ENCODE measurements at regions not wholly inside any gene's neighbourhood (a gene's known extent, or its start where the extent isn't known, plus 50 kb on each side); places are given as distances from the start of the nearest gene placed in this dataset.
"Not testable (repeated sequence)": the region's sequence is repeated elsewhere in the genome, so short reads cannot be mapped to it uniquely, and the experiment has no call there.

DNA sequence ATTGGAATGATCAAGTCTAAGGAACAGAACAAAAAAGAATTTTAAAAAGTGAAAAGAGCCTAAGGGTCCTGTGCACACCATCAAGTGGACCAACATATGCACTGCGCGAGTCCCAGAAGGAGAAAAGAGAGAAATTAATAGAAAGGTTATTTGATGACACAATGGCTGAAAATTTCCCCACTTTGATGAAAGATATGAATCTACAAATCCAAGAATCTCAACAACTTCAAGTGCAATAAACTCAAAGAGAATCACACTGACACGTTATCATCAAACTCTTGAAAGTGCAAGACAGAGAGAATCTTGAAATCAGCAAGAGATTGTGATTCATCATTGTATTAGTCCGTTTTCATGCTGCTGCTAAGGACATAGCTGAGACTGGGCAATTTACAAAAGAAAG, 230.8 kb downstream of the ADAMTS15 start:
- Histone ChIP-seq H3K27ac (ENCODE audit: low read depth in 1 of 2, low read length in 2 of 2) (no peak overlapping the region), H3K36me3 (ENCODE audit: control insufficient read depth in 4 of 4, insufficient read depth in 3 of 4, low read depth in 1 of 4, low read length in 3 of 4) (no peaks in the 10 kb centered on the region), H3K4me3 (ENCODE audit: low read depth in 1 of 3, low read length in 3 of 3) (no peak overlapping the region), H3K9ac (ENCODE audit: low read depth in 1 of 2, low read length in 2 of 2) (no peak overlapping the region), H3K27me3 (ENCODE audit: control insufficient read depth in 4 of 4, insufficient read depth in 4 of 4, low read length in 3 of 4) (peaks cover 0 to 7% (median under 1%) of the 10 kb centered on the region in 4 donors), H3K9me3 (ENCODE audit: control insufficient read depth in 4 of 4, low read length in 3 of 4) (peaks cover 2 to 19% (median 7%) of the 10 kb centered on the region in 4 donors), H3K4me1 (ENCODE audit: control insufficient read depth in 4 of 4, insufficient read depth in 4 of 4, low read length in 3 of 4) (no peaks in the 10 kb centered on the region)
- whole genome bisulfite sequencing, result 60% methylated on average over 4 of the region's 4 CpGs
- DNase-seq (ENCODE audit: low spot score), result no peak
- TF ChIP-seq YY1 (IDR thresholded peaks at IDR 0.05), result no peak
- TF ChIP-seq JUND (IDR thresholded peaks at IDR 0.05), result no peak
- no peak for TF ChIP-seq FOXA1 (IDR thresholded peaks at IDR 0.05)
- TF ChIP-seq, protein P1, sequence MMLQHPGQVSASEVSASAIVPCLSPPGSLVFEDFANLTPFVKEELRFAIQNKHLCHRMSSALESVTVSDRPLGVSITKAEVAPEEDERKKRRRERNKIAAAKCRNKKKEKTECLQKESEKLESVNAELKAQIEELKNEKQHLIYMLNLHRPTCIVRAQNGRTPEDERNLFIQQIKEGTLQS (IDR thresholded peaks at IDR 0.05), result no peak
- no peak for TF ChIP-seq MAX (IDR thresholded peaks at IDR 0.05)
- no peak for TF ChIP-seq TAF1 (conservative IDR thresholded peaks at IDR 0.05)
- TF ChIP-seq SP1 (IDR thresholded peaks at IDR 0.05), result no peak
- no peak for TF ChIP-seq EGR1 (IDR thresholded peaks at IDR 0.05; ENCODE audit: low read depth in 2 of 2)
- TF ChIP-seq, protein P2, sequence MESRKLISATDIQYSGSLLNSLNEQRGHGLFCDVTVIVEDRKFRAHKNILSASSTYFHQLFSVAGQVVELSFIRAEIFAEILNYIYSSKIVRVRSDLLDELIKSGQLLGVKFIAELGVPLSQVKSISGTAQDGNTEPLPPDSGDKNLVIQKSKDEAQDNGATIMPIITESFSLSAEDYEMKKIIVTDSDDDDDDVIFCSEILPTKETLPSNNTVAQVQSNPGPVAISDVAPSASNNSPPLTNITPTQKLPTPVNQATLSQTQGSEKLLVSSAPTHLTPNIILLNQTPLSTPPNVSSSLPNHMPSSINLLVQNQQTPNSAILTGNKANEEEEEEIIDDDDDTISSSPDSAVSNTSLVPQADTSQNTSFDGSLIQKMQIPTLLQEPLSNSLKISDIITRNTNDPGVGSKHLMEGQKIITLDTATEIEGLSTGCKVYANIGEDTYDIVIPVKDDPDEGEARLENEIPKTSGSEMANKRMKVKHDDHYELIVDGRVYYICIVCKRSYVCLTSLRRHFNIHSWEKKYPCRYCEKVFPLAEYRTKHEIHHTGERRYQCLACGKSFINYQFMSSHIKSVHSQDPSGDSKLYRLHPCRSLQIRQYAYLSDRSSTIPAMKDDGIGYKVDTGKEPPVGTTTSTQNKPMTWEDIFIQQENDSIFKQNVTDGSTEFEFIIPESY (IDR thresholded peaks at IDR 0.05), result no peak
- no peak for TF ChIP-seq HNF4A (conservative IDR thresholded peaks at IDR 0.05)

- not testable (repeated sequence) for H3K27me3 ChIP-seq (ENCODE audit: control insufficient read depth in 4 of 4, insufficient read depth in 4 of 4, low read length in 3 of 4); H3K36me3 ChIP-seq (ENCODE audit: control insufficient read depth in 4 of 4, insufficient read depth in 3 of 4, low read depth in 1 of 4, low read length in 3 of 4); H3K4me3 ChIP-seq (ENCODE audit: low read depth in 1 of 3, low read length in 3 of 3); H3K9ac ChIP-seq (ENCODE audit: low read depth in 1 of 2, low read length in 2 of 2); H3K4me1 ChIP-seq (ENCODE audit: control insufficient read depth in 4 of 4, insufficient read depth in 4 of 4, low read length in 3 of 4); H3K27ac ChIP-seq (ENCODE audit: low read depth in 1 of 2, low read length in 2 of 2); DNase-seq (ENCODE audit: low spot score)
- 73% methylated on average over 2 of the region's 2 CpGs for WGBS
- peaks cover 2 to 19% (median 7%) of the 10 kb centered on the region in 4 donors for H3K9me3 ChIP-seq (ENCODE audit: control insufficient read depth in 4 of 4, low read length in 3 of 4)
Measured at GRCh38 chr11:130682471-130682870, 233.8 kb downstream of the SNX19 start.

GRCh38 chr11:130689222-130689908, 226.9 kb downstream of the SNX19 start:
- Histone ChIP-seq H3K9ac (ENCODE audit: low read depth in 1 of 2, low read length in 2 of 2) (no peak overlapping the region), H3K4me1 (ENCODE audit: control insufficient read depth in 4 of 4, insufficient read depth in 4 of 4, low read length in 3 of 4) (no peaks in the 10 kb centered on the region), H3K4me3 (ENCODE audit: low read depth in 1 of 3, low read length in 3 of 3) (no peak overlapping the region), H3K27me3 (ENCODE audit: control insufficient read depth in 4 of 4, insufficient read depth in 4 of 4, low read length in 3 of 4) (no peaks in the 10 kb centered on the region), H3K36me3 (ENCODE audit: control insufficient read depth in 4 of 4, insufficient read depth in 3 of 4, low read depth in 1 of 4, low read length in 3 of 4) (no peaks in the 10 kb centered on the region), H3K27ac (ENCODE audit: low read depth in 1 of 2, low read length in 2 of 2) (no peak overlapping the region), H3K9me3 (ENCODE audit: control insufficient read depth in 4 of 4, low read length in 3 of 4) (no peaks in the 10 kb centered on the region)
- 75% methylated on average over 4 of the region's 4 CpGs for WGBS
- TF ChIP-seq SP1 (IDR thresholded peaks at IDR 0.05) (no peak), TAF1 (conservative IDR thresholded peaks at IDR 0.05) (no peak), GABPA (IDR thresholded peaks at IDR 0.05 in 1 of 2, conservative IDR thresholded peaks at IDR 0.05 in 1 of 2) (no peak), NR2F2 (IDR thresholded peaks at IDR 0.05) (no peak), EGR1 (IDR thresholded peaks at IDR 0.05; ENCODE audit: low read depth in 2 of 2) (no peak), MAX (IDR thresholded peaks at IDR 0.05) (no peak), RXRA (IDR thresholded peaks at IDR 0.05) (no peak), FOXA1 (IDR thresholded peaks at IDR 0.05) (no peak), FOXA2 (IDR thresholded peaks at IDR 0.05) (no peak), HNF4G (IDR thresholded peaks at IDR 0.05) (no peak)
- TF ChIP-seq, protein P3, sequence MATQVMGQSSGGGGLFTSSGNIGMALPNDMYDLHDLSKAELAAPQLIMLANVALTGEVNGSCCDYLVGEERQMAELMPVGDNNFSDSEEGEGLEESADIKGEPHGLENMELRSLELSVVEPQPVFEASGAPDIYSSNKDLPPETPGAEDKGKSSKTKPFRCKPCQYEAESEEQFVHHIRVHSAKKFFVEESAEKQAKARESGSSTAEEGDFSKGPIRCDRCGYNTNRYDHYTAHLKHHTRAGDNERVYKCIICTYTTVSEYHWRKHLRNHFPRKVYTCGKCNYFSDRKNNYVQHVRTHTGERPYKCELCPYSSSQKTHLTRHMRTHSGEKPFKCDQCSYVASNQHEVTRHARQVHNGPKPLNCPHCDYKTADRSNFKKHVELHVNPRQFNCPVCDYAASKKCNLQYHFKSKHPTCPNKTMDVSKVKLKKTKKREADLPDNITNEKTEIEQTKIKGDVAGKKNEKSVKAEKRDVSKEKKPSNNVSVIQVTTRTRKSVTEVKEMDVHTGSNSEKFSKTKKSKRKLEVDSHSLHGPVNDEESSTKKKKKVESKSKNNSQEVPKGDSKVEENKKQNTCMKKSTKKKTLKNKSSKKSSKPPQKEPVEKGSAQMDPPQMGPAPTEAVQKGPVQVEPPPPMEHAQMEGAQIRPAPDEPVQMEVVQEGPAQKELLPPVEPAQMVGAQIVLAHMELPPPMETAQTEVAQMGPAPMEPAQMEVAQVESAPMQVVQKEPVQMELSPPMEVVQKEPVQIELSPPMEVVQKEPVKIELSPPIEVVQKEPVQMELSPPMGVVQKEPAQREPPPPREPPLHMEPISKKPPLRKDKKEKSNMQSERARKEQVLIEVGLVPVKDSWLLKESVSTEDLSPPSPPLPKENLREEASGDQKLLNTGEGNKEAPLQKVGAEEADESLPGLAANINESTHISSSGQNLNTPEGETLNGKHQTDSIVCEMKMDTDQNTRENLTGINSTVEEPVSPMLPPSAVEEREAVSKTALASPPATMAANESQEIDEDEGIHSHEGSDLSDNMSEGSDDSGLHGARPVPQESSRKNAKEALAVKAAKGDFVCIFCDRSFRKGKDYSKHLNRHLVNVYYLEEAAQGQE (IDR thresholded peaks at IDR 0.05), result no peak
- no peak for DNase-seq (ENCODE audit: low spot score)
